Activated T-cell treated with anti-CD3 and anti-CD28 coated beads, Interleukin-2, amount 50 U/mL, for 48 hours (primary cell): ENCODE measurements at regions not wholly inside any gene's neighbourhood (a gene's known extent, or its start where the extent isn't known, plus 50 kb on each side); places are given as distances from the start of the nearest gene placed in this dataset.
"Not testable (repeated sequence)": the region's sequence is repeated elsewhere in the genome, so short reads cannot be mapped to it uniquely, and the experiment has no call there.

ENCODE experiments used
- DNase-seq, 2 experiments: peaks; one replicate each; pipeline ENCODE4 v3.0.0-alpha.2; 2020

DNA sequence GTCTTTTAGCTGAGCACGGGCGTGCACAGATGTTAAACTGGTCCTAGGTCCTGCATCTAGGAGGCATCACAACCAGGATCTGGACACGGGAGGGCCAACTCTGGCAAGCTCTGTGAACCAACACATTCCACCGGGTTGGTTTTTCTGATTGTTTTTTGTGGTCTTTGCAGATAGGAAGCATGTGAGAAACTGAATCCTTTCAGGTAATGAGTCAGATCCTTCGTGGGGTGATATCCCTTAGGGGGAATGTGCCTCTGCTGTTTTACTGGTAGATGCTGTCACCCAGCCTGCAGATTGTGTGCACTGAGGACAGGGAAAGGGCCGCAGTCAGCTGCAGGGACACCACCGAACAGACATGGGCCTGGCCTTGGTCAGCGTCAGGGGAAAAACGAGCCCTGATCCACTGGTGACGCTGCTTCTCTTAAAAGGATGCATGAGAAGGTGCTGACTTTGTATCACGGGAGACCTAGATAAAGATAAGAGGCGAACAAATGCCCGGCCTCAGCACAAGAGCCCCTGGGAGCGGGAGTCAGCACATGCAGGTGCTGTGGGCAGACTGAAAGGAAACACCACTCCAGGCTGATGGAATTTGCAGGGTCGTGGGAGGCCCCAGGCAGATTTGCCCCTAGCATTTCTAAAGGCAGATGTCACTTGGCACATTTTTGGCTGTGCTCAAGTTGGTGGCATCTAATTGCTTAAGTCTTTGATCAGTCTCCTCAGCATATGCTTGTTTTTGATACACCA lies 51.1 kb downstream of the DOP1B start:
- DNase-seq: peak; percentile 26 to 28

DNA sequence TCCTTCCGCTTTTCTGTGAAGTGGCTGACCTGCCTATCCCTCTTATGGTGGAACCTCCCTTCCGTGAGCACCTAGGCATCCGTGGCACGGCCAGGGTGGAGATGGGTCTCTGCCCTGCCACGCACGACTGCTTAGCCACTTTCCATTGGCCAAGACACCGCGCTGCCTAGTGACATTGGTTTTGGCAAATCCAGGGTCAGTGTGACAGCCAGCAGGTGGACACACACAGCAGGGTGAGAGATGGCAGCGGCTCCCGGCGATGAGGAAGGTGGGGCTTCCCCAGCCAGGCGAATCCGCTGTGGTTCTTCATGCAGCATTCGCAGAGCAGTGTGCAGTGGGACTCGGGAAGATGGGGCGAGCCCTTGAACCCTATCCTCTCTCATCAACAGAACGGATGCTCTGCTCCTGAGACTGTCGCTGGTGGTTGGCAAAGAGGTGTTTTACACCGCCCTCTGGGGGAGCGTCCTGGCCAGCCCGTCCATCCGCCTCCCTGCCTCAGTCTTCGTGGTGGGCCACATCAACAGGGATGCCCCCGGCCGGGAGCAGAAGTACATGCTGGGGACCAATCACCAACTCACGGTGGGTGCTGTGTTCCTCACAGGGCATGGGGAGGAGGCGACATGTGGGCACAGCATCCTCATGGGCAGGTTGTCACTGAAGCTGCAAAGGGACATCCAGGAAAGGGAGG lies 51.8 kb downstream of the DOP1B start:
- no peak for DNase-seq

DNA sequence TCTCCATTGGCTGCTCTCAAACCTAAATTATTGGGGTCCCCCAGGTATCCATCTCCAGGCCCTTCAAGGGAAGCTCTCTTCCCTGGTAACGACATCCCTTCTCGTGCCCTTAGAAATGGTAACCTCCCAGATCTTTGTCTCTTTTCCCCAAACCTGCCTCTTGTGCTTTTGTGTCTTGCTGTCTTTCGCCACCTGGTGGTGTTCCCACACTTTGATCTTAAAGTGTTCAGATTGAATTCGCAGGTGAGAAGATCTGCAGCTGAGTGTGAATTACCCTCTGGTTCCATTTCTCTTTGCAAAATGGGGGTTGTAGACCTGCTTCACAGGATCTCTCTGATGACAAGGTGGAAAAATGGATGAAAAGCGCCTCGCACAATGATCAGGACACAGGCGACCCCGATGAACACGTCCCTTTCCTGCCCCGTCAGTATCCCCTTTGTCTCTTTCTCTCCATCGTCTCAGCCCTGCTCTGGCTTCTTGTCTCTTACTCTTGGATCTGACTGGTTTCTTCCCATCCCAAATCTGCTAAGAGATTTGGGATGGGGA lies 53.1 kb downstream of the DOP1B start:
- peak; percentile 54 to 60 for DNase-seq

DNA sequence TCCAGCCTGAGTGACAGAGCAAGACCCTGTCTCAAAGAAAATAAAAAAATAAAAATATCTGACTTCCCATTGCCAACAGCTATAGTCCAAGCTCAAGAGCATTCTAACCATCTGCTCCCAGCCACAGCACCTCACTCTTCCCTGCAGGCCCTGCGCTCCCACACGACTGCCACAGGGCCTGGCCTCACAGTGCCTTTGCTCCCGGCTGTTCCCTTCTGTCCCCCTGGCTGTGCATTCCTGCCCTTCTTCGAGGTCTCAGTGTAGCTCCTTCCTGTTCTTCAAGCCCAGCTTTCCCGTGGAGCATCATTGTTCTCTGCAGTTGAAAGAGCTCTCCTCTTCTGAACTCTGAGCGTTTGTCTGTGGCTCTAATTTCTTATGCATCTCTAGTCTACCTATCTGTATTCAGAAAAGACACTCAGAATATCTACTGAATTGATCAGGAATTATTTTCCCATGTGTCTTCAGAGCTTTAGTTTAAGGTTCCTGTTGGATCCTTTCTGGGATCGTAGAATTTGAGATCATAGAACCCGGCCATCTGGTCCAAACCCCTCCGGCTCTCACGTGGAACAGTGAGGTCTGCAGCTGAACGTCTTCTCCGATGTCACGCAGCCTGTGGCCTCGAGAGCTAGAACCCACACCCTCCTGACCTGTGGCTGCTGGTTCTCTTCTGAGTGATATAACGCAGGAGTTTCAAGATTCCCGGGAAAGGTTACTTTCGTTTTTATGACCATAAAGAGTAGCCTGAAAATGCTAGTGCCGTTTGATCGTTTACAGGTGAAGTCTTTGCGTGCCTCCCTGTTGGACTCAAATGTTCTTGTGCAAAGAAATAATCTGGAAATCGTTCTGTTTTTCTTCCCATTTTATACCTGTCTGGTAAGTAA lies 54.4 kb downstream of the DOP1B start:
- no peak for DNase-seq

DNA sequence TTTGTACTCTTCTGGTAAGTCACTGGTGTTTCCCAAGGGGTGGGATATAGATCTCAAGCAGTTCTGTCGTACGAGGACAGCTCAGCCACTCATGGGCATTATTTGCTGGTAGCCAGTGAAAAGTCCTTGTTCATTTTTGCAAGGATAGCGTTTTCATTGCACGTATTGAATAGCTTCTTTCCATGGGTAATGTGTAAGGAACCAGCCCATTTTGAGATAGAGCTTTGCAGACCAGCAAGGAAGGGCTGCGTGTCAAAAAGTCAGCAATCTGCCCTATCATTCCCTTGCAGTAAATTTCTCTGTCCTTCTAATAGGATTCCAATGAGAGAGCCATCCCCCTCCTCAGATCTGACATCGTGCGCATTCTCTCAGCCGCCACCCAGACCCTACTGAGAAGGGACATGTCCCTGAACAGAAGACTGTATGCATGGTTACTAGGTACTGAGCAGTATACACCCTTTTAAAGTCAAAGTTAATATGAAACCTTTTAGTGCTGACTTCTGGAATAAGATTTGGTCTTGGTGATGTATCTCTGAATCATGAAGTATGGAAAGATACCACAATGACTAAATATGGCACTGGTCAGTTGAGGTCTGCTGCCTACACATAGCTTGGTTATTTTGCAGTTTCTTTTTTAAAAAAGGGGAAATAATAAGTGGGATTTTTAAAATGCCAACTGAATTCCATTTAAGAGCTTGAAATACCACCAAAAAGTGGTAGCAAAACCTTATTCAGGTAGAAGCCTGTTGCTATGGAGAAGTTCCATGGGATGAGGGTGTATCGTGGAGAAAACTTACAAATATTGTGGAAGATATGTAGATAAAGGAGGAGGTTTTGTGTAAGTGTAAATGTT lies 55.3 kb downstream of the DOP1B start:
- DNase-seq: no peak

DNA sequence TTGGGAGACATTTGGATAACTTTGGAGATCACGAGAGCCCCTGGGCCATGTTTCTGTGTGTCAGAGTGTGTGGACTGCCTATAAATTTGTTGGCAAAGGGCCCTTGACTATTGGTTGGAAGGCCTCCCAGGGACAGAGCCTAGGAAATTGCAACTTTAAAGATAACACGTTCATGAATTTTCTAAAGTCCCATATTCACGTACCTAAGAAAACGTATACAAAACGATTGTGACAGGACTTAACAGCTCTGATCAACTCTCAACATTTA lies 55.8 kb downstream of the DOP1B start:
- no peak for DNase-seq

DNA sequence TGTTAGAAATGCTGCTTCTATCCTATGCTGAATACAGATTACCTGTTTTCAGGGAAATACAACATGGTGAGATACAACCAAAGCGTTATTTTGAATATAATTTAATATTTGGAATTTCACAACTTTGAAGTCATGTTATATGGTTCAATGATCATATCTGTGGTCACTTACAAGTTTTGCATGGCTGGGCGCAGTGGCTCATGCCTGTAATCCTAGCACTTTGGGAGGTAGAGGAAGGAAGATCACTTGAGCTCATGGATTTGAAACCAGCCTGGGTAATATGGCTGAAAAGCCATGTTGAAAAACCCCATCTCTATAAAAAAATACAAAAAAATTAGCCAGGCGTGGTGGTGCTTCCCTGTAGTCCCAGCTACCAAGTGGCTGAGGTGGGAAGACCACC lies 57.9 kb downstream of the DOP1B start:
- DNase-seq: no peak

DNA sequence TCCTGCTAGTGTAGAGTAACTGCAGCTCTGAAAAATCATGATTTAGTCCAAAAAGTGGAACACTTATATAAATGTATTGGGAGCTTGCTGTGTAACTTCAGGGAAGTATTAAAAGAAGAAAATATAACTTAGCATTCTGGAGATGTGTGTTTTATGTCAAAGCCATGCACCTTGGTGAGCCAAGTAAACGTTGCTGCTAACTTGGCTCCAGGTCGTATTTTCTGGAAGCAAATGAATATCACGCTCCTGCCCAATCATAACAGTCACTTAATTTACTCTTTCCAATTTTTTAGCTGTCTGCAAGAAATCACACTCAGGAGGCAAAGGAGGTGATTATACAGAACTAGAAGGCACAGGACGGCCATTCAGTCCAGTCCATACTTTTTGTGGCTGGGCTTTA lies 61.1 kb downstream of the DOP1B start:
- DNase-seq: no peak

DNA sequence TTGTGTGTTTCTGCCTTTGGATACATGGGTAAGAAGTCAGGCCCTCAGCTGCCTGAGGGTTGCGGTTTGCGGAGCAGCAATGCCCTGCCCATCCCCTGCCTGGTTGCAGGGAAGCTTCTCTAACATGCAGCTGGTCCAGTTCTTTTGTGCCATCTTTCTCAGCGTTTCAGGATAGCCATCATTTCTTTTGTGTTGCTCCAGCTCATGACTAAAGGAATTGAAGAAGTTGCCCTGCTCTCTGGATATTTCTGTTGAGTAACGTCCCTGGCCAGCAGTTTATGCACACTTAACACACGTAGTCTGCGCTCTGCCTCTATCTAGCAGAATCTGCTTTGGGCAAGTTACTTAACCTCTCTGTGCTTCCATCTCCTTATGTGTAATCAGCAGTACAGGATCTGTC lies 62.1 kb downstream of the DOP1B start:
- DNase-seq: no peak

DNA sequence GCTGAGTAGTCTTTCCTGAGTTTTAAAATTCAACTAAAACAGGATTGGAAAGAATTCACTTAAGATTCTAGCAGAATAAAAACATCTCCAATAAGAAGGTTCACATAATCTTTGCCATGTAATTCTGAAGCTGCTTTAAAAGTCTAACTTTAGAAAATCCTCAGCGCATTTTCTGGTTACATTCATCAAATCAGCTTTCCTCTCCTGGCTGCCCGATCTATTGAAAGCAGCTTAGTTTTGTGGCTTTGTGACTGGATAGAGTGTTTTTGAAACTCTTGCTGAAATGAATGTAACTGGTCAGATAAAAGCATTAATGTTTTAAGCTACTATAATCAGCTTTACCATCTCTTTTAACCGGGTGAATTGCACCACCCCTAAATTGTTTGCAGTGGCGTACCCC lies 66.8 kb downstream of the DOP1B start:
- DNase-seq: no peak

DNA sequence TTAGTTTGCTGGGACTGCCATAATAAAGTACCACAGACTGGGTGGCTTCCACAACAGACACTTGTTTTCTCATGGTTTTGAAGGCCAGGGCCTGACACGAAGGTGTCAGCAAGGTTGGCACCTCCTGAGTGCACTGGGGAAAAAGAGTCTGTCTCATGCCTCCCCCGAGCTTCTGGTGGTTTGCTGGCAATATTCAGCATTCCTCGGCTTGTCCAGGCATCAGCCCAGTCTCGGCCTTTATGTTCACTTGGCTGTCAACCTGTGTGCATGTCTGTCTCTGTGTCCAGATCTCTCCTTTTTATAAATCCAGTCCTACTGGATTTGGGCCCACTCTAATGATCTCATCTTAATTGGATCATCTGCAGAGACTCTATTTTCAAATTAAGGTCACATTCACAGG lies 72.6 kb downstream of the DOP1B start:
- DNase-seq: no peak

DNA sequence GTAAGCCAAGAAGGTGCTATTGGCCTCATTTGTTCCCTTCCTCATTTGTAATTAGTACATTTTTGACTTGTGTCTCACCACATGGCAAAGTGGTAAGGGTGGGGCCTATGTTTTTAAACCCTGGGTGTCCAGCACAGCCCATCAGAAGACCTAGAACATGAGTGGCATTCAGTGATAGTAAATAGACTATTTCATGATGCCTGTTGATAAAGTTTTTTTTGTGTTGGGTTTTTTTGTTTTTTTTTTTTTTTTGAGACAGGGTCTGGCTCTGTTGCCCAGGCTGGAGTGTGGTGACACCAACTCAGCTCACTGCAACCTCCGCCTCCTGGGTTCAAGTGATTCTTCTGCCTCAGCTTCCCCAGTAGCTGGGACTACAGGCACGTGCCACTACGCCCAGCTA lies 74.8 kb downstream of the DOP1B start:
- not testable (repeated sequence) for DNase-seq

DNA sequence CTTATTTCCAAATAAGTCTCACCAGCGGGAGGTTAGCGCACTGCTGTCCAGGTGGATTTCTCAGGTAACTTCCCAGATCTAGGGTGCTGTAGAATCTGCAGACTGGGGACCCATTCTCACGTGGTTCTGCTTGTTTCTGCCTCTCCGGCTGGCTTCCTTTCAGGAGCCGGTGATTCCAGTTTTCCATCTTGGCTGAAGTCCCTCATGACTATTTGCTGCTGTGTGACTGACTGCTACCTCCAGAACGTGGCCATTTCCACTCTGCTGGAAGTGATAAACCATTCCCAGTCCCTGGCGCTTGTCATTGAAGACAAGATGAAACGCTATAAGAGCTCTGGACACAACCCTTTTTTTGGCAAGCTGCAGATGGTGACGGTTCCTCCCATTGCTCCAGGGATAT lies 76.0 kb downstream of the DOP1B start:
- no peak for DNase-seq

DNA sequence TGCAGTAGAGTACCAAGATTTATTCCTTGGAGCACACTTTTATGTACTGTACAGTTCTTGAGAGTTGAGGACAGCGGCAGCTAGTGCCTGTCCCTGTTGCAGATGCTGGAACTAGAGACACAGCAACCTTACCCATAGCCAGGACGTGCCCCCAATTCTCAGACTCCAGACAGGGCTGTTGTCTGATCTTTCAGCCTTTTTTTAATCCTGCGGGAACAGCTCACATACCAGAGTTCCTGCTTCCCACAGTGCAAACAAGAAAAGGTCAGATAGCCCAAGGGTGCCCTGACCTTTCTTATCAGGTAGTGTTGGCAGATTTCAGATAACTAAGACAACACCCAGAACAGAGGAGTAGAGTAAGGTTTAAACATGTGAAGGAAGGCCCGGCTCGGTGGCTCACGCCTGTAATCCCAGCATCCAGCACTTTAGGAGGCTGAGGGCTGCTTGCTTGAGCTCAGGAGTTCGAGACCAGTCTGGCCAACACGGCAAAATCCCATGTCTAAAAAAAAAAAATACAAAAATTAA lies 78.5 kb downstream of the DOP1B start:
- no peak for DNase-seq

DNA sequence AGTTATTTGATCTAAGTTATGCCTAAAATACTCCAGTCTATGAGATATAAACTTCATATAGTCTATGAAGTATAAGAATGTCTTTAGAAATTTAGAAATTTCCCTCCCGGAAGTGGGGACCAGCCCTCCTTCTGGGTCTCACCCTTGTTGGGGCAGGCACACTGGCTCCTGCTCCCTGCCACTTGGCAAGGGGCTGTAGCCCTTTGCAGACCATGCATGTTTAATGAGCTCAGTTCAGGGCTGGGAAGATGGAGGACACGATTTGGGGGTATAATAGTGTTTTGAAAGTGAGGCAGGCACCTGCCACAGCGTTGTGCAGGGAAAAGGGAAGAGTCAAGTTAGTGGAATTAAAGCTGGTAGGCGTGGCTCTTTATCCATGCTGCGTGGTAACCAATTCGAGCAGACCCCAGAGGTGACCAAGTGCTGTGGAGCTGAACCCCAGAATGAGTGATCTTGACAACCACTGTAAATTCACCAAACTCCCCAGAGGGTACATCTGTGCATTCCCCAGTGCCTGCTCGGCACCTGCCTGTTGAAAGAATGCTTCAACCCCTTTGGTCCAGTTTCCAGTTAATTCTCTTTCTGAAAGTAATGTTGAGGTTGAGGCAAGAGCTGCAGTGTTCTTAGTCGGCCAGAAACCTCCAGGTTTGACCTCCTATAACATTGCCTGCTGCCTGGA lies 79.6 kb downstream of the DOP1B start:
- DNase-seq: no peak

DNA sequence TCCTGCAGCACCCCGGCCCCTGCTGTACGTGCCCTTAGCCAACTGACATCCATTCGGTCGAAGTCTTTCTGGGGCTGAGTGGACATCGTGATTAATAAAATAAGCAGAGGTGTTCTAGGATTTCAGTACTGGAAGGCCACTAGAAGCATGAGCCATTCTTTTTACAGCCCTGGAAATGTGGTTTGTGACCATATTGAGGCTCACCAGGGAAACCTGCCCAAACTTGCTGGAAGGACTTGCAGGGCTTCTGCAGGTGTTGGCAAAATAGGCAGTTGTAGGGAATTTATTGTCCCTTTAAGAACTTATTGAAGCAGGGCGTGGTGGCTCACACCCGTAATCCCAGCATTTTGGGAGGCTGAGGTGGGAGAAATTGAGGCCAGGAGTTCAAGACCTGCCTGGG lies 80.8 kb downstream of the DOP1B start:
- no peak for DNase-seq

DNA sequence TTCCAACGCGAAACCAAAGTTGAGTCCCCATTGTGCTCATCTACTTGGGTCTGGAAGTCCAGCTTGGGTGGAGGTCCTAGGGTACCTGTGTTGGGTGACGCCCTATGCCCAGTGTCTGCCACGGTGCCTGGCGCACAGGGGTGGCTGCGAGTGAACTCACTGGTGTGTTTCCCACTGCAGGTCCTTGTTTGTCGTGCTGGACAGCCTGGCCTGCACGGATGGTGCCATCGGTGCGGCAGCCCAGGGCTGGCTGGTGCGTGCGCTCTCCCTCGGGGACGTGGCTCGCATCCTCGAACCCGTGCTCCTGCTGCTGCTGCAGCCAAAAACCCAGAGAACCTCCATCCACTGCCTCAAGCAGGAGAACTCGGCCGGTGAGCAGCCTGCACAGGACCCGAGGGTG lies 80.4 kb upstream of the MORC3 start:
- no peak for DNase-seq

DNA sequence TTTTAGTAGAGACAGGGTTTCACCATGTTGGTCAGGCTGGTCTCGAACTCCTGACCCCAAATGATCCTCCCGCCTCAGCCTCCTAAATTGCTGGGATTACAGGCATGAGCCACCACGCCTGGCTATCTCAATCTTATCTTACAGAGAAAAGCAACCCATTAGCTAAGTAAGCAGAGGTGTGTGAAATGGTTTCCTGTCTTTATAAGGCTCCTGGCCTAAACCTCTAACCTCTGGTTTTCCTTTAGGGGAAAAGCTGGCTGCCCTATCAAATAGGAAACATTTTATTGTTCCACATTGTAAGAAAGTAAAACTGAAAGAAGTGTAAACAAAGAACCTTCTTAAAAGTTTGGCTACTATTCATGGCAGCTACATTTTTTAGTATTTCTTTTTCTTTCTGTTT lies 78.3 kb upstream of the MORC3 start:
- DNase-seq: no peak

DNA sequence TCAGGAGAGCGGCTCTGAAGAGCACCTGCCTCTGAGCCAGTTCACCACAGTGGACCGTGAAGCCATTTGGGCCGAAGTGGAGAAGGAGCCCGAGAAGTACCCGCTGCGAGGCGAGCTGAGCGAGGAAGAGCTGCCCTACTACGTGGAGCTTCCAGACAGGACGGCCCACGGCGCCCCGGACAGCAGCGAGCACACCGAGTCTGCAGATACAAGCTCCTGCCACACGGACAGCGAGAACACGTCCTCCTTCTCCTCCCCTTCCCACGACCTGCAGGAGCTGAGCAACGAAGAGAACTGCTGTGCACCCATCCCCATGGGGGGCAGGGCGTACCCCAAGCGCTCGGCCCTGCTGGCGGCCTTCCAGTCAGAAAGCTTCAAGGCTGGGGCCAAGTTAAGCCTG lies 74.9 kb upstream of the MORC3 start:
- DNase-seq: no peak

DNA sequence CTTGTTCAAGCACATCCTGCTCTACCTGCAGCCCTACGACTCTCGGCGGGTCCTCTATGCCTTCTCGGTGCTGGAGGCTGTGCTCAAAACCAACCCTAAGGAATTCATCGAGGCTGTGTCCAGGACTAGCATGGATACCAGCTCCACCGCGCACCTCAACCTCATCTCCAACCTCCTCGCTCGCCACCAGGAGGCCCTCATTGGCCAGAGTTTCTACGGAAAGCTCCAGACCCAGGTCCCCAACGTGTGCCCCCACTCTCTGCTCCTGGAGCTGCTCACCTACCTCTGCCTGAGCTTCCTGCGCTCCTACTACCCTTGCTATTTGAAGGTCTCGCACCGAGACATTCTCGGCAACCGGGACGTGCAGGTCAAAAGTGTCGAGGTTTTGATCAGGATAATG lies 74.3 kb upstream of the MORC3 start:
- DNase-seq: no peak

DNA sequence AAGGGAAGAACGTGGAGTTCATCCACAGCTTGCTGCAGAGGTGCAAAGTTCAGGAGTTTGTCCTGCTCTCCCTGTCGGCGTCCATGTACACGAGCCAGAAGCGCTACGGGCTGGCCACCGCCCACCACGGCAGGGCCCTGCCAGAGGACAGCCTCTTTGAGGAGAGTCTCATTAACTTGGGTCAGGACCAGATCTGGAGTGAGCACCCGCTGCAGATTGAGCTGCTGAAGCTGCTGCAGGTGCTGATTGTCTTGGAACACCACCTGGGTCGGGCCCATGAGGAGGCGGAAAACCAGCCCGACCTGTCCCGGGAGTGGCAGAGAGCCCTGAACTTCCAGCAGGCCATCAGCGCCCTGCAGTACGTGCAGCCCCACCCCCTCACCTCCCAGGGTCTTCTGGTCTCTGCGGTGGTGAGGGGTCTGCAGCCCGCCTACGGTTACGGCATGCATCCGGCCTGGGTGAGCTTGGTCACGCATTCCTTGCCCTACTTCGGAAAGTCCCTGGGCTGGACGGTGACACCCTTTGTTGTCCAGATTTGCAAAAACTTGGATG lies 73.8 kb upstream of the MORC3 start:
- DNase-seq: no peak
